ENCODE measurements at regions not wholly inside any gene's neighbourhood (a gene's known extent, or its start where the extent isn't known, plus 50 kb on each side); places are given as distances from the start of the nearest gene placed in this dataset.

DNA sequence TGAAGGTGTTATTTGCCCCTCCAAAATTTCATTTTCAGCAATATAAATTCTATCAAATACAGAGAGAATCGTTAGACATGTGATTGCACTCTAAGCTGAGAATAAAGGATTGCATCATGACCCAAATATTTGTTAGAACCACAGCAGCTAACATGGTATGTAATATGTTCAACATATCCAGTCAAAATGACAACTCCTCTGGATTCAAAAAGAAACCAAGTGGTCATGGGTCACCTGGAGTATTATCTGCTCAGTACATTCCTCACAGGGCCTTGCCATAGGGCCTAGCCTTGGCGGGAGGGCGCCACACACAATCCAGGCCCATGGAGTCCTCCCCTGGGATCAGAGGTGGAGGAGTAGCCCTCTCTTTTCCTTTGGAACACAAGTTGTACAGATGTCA, 179.2 kb downstream of the HSD17B3 start:
- TF ChIP-seq, protein P1, sequence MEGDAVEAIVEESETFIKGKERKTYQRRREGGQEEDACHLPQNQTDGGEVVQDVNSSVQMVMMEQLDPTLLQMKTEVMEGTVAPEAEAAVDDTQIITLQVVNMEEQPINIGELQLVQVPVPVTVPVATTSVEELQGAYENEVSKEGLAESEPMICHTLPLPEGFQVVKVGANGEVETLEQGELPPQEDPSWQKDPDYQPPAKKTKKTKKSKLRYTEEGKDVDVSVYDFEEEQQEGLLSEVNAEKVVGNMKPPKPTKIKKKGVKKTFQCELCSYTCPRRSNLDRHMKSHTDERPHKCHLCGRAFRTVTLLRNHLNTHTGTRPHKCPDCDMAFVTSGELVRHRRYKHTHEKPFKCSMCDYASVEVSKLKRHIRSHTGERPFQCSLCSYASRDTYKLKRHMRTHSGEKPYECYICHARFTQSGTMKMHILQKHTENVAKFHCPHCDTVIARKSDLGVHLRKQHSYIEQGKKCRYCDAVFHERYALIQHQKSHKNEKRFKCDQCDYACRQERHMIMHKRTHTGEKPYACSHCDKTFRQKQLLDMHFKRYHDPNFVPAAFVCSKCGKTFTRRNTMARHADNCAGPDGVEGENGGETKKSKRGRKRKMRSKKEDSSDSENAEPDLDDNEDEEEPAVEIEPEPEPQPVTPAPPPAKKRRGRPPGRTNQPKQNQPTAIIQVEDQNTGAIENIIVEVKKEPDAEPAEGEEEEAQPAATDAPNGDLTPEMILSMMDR (IDR thresholded peaks at IDR 0.05; ENCODE audit: borderline replicate concordance, extremely low read depth, low read length, poor library complexity, severe bottlenecking): no peak
- no peak for TF ChIP-seq EZH2 (IDR thresholded peaks at IDR 0.05; ENCODE audit: borderline replicate concordance, low read depth, low read length, severe bottlenecking)

Data from DND-41 (cell line).